ENCODE measurements at regions not wholly inside any gene's neighbourhood (a gene's known extent, or its start where the extent isn't known, plus 50 kb on each side); places are given as distances from the start of the nearest gene placed in this dataset.

DNA sequence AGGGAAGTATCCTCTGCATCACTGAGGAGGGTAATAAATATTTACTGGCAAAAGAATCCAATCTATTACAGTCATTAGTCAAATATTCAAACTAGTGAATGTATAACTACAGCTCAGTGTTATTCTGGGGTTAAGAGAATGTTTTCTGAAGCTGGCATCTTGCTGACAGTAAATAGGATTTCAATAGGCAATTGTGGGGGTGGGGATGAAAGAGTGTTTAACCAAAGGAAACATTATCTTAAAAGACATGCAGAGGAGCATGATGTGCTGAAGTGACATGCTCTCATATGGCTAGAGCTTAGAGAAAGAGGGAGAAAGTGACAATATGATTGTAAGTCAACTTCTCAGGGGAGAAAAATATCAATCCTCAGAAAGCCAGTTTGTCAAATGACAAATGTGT, 618.4 kb upstream of the RIOK2 start (continued):
- TF ChIP-seq, protein P1, sequence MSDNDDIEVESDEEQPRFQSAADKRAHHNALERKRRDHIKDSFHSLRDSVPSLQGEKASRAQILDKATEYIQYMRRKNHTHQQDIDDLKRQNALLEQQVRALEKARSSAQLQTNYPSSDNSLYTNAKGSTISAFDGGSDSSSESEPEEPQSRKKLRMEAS (IDR thresholded peaks at IDR 0.05) = no peak

Data from H1 (cell line).